HG02938 (cell line): ENCODE measurements at regions not wholly inside any gene's neighbourhood (a gene's known extent, or its start where the extent isn't known, plus 50 kb on each side); places are given as distances from the start of the nearest gene placed in this dataset.
A peak's percentile ranks its signal among the peaks of the same experiment; 100 is the strongest.
"Not testable (repeated sequence)": the region's sequence is repeated elsewhere in the genome, so short reads cannot be mapped to it uniquely, and the experiment has no call there.

Experiments
- ATAC-seq: cut with Tn5 transposase; IDR thresholded peaks from one replicate; pipeline ENCODE4 v1.9.1; 2021; ENCODE audit warnings: mild to moderate bottlenecking, moderate library complexity; ENCODE audit not compliant: unreplicated experiment

- ATAC-seq, result no peak
Measured at GRCh38 chr7:17044396-17044795, 162.6 kb upstream of the AGR3 start.

GRCh38 chr7:17044861-17045260 lies 163.1 kb upstream of the AGR3 start:
- no peak for ATAC-seq

- no peak for ATAC-seq
Measured at GRCh38 chr7:17046259-17046658, 164.5 kb upstream of the AGR3 start.

GRCh38 chr7:17046666-17047065 lies 164.9 kb upstream of the AGR3 start:
- ATAC-seq, result no peak

- ATAC-seq, result not testable (repeated sequence)
Measured at GRCh38 chr7:17053164-17053563, 171.4 kb upstream of the AGR3 start.

GRCh38 chr7:17054206-17054605 lies 172.4 kb upstream of the AGR3 start:
- no peak for ATAC-seq

- no peak for ATAC-seq
Measured at GRCh38 chr7:17054836-17055235, 173.1 kb upstream of the AGR3 start.

- ATAC-seq, result no peak
Measured at GRCh38 chr7:17055596-17055995, 173.8 kb upstream of the AGR3 start.

- ATAC-seq, result no peak
Measured at GRCh38 chr7:17056491-17057142, 174.8 kb upstream of the AGR3 start.

- no peak for ATAC-seq
Measured at GRCh38 chr7:17057143-17057509, 175.3 kb upstream of the AGR3 start.

GRCh38 chr7:17058568-17058967 lies 176.8 kb upstream of the AGR3 start:
- ATAC-seq, result no peak

- ATAC-seq, result no peak
Measured at GRCh38 chr7:17060051-17060450, 178.3 kb upstream of the AGR3 start.

- ATAC-seq, result no peak
Measured at GRCh38 chr7:17061443-17061842, 179.7 kb upstream of the AGR3 start.

GRCh38 chr7:17062151-17063044 lies 180.6 kb upstream of the AGR3 start:
- no peak for ATAC-seq

GRCh38 chr7:17063045-17063383 lies 181.2 kb upstream of the AGR3 start:
- no peak for ATAC-seq

GRCh38 chr7:17067691-17068090 lies 185.9 kb upstream of the AGR3 start:
- no peak for ATAC-seq

- no peak for ATAC-seq
Measured at GRCh38 chr7:17069146-17069545, 187.4 kb upstream of the AGR3 start.

GRCh38 chr7:17070231-17070708 lies 188.5 kb upstream of the AGR3 start:
- no peak for ATAC-seq

GRCh38 chr7:17071866-17072265 lies 190.1 kb upstream of the AGR3 start:
- peak; percentile 79 for ATAC-seq

GRCh38 chr7:17075601-17076255 lies 193.9 kb upstream of the AGR3 start:
- no peak for ATAC-seq

- no peak for ATAC-seq
Measured at GRCh38 chr7:17078298-17078697, 196.5 kb upstream of the AGR3 start.
